ENCODE measurements at regions not wholly inside any gene's neighbourhood (a gene's known extent, or its start where the extent isn't known, plus 50 kb on each side); places are given as distances from the start of the nearest gene placed in this dataset.

DNA sequence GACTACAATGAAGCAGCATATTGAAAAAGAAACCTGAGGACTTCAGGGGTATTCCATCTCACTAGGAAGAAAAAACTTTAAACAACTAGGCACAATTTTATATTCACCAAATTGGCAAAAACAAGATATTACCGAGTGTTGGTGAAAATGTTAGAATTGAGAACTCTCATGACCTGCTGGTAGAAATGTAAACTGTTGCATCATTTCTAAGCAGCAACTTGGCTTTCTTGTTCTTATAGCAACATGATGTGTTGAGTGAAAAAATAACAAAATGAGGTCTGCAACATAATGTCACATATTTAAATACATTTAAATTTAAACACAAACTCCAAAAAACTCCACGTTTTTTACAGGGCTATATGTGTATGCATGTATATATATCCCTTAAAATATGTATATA, 59.0 kb upstream of the SPPL2A start:
- Histone ChIP-seq H3F3A (ENCODE audit: low read depth) (no peaks in the 10 kb centered on the region), H3K27me3 (no peaks in the 10 kb centered on the region), H3K9me3 (ENCODE audit: low read depth) (no peaks in the 10 kb centered on the region), H3K36me3 (no peaks in the 10 kb centered on the region), H3K9ac (no peak overlapping the region), H3K4me1 (no peaks in the 10 kb centered on the region), H4K20me1 (ENCODE audit: low read depth) (no peaks in the 10 kb centered on the region), H3K27ac (no peak overlapping the region), H2AFZ (replicated peaks) (no peak overlapping the region), H3K79me2 (ENCODE audit: low read depth) (no peaks in the 10 kb centered on the region), H3K4me3 (no peak overlapping the region), H3K4me2 (no peak overlapping the region)
- H3K27me3 Mint-ChIP-seq (ENCODE audit: insufficient read depth, low read depth) = no peaks in the 10 kb centered on the region
- H3K9me3 Mint-ChIP-seq = no peaks in the 10 kb centered on the region
- no peak overlapping the region for H3K27ac Mint-ChIP-seq
- H3K36me3 Mint-ChIP-seq = no peaks in the 10 kb centered on the region
- TF ChIP-seq, protein P1, sequence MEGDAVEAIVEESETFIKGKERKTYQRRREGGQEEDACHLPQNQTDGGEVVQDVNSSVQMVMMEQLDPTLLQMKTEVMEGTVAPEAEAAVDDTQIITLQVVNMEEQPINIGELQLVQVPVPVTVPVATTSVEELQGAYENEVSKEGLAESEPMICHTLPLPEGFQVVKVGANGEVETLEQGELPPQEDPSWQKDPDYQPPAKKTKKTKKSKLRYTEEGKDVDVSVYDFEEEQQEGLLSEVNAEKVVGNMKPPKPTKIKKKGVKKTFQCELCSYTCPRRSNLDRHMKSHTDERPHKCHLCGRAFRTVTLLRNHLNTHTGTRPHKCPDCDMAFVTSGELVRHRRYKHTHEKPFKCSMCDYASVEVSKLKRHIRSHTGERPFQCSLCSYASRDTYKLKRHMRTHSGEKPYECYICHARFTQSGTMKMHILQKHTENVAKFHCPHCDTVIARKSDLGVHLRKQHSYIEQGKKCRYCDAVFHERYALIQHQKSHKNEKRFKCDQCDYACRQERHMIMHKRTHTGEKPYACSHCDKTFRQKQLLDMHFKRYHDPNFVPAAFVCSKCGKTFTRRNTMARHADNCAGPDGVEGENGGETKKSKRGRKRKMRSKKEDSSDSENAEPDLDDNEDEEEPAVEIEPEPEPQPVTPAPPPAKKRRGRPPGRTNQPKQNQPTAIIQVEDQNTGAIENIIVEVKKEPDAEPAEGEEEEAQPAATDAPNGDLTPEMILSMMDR (IDR thresholded peaks at IDR 0.05) = no peak
- no peak for TF ChIP-seq EZH2 (IDR thresholded peaks at IDR 0.05)
- TF ChIP-seq EZH2phosphoT487 (IDR thresholded peaks at IDR 0.05) = no peak
- no peak overlapping the region for H3K4me3 Mint-ChIP-seq
- no peak for DNase-seq (ENCODE audit: low spot score)
- H3K4me1 Mint-ChIP-seq = peaks cover 13% of the 10 kb centered on the region

DNA sequence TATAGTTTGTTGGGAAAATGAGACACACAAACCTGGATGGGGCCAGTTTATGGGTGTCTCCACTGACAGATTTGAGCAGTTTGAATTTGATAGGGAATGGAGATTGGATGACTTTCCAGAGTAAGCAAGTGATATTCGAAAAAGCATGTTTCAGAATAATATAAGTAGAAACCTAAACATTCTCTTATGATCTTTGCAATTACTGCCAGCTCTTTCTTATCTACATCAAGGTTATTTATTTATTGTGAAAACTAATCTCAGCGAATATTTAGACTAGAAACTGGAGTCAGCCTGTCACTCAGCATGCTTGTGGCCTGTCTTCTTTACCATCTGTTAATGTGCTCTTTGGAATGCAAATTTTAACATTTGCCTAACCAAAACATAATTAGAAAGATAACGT, 57.8 kb upstream of the SPPL2A start:
- Histone ChIP-seq H3K9ac (no peak overlapping the region), H3K4me2 (no peak overlapping the region), H3K4me1 (no peaks in the 10 kb centered on the region), H3K9me3 (ENCODE audit: low read depth) (no peaks in the 10 kb centered on the region), H3F3A (ENCODE audit: low read depth) (no peaks in the 10 kb centered on the region), H3K27me3 (no peaks in the 10 kb centered on the region), H3K36me3 (no peaks in the 10 kb centered on the region), H3K79me2 (ENCODE audit: low read depth) (no peaks in the 10 kb centered on the region), H3K27ac (no peak overlapping the region), H3K4me3 (no peak overlapping the region), H2AFZ (replicated peaks) (no peak overlapping the region), H4K20me1 (ENCODE audit: low read depth) (no peaks in the 10 kb centered on the region)
- no peak for DNase-seq (ENCODE audit: low spot score)
- no peaks in the 10 kb centered on the region for H3K36me3 Mint-ChIP-seq
- H3K4me1 Mint-ChIP-seq = peaks cover 2% of the 10 kb centered on the region
- H3K4me3 Mint-ChIP-seq = no peak overlapping the region
- H3K9me3 Mint-ChIP-seq = no peaks in the 10 kb centered on the region
- no peaks in the 10 kb centered on the region for H3K27me3 Mint-ChIP-seq (ENCODE audit: insufficient read depth, low read depth)
- no peak overlapping the region for H3K27ac Mint-ChIP-seq
- no peak for TF ChIP-seq EZH2phosphoT487 (IDR thresholded peaks at IDR 0.05)
- no peak for TF ChIP-seq EZH2 (IDR thresholded peaks at IDR 0.05)
- TF ChIP-seq, protein P1 (IDR thresholded peaks at IDR 0.05) = no peak

DNA sequence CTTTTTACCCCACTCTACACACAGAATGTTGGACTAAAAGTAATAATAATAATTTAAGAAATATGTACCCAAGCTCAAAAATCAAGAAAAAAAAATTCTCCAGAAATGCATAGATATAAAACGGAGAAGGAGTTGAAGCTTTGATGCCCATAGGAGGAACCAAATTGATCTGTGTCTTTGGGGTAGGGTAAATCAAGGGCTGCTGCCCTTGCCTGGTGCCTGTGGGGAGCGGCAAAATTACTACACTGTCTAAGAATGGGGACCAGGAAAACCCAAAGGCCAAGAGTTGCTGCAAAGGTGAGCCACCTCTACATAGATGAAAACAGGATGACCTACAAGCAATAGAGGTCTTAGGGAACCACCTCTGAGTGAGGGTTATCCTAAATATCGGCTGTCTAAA, 56.0 kb upstream of the SPPL2A start:
- H3K36me3 Mint-ChIP-seq = no peaks in the 10 kb centered on the region
- H3K4me2 ChIP-seq = no peak overlapping the region
- no peak overlapping the region for H3K9ac ChIP-seq
- H3K79me2 ChIP-seq (ENCODE audit: low read depth) = no peaks in the 10 kb centered on the region
- DNase-seq (ENCODE audit: low spot score) = no peak
- H2AFZ ChIP-seq (replicated peaks) = no peak overlapping the region
- H3K4me1 Mint-ChIP-seq = peaks cover 11% of the 10 kb centered on the region
- no peaks in the 10 kb centered on the region for H3K9me3 ChIP-seq (ENCODE audit: low read depth)
- no peaks in the 10 kb centered on the region for H3K9me3 Mint-ChIP-seq
- no peaks in the 10 kb centered on the region for H3K27me3 ChIP-seq
- no peaks in the 10 kb centered on the region for H3K27me3 Mint-ChIP-seq (ENCODE audit: insufficient read depth, low read depth)
- H4K20me1 ChIP-seq (ENCODE audit: low read depth) = no peaks in the 10 kb centered on the region
- no peaks in the 10 kb centered on the region for H3K36me3 ChIP-seq
- no peak overlapping the region for H3K27ac ChIP-seq
- H3K4me3 ChIP-seq = no peak overlapping the region
- no peak overlapping the region for H3K4me3 Mint-ChIP-seq
- no peaks in the 10 kb centered on the region for H3F3A ChIP-seq (ENCODE audit: low read depth)
- H3K4me1 ChIP-seq = no peaks in the 10 kb centered on the region
- H3K27ac Mint-ChIP-seq = no peak overlapping the region
- TF ChIP-seq, protein P1 (IDR thresholded peaks at IDR 0.05) = no peak
- no peak for TF ChIP-seq EZH2 (IDR thresholded peaks at IDR 0.05)
- no peak for TF ChIP-seq EZH2phosphoT487 (IDR thresholded peaks at IDR 0.05)
